ENCODE measurements at regions not wholly inside any gene's neighbourhood (a gene's known extent, or its start where the extent isn't known, plus 50 kb on each side); places are given as distances from the start of the nearest gene placed in this dataset.
"Not testable (repeated sequence)": the region's sequence is repeated elsewhere in the genome, so short reads cannot be mapped to it uniquely, and the experiment has no call there.

DNA sequence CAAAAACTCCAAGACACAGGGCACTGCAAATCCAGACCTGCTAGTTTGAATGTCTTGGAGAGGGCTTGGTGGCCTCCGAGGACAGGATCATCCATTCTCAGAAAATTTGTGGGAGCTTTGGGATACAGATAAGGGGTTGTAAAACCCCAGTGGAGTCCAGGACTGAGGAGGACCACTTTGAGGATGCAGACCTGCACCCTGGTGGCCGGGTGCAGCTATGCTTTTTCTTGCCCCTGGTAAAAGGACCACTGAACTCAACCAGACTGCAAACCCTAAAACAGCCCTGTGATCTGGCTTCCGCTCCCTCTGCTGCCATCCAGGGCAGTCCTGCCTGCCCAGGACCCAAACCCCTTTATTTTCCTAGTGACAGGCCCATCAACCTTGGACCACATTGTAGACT, 169.5 kb upstream of the DAAM1 start:
- no peak for DNase-seq
- no peaks in the 10 kb centered on the region for H3K4me1 ChIP-seq
- no peaks in the 10 kb centered on the region for H3K27me3 ChIP-seq
- no peak overlapping the region for H3K4me3 ChIP-seq
- H3K9me3 ChIP-seq, result no peaks in the 10 kb centered on the region
- TF ChIP-seq, protein P1, sequence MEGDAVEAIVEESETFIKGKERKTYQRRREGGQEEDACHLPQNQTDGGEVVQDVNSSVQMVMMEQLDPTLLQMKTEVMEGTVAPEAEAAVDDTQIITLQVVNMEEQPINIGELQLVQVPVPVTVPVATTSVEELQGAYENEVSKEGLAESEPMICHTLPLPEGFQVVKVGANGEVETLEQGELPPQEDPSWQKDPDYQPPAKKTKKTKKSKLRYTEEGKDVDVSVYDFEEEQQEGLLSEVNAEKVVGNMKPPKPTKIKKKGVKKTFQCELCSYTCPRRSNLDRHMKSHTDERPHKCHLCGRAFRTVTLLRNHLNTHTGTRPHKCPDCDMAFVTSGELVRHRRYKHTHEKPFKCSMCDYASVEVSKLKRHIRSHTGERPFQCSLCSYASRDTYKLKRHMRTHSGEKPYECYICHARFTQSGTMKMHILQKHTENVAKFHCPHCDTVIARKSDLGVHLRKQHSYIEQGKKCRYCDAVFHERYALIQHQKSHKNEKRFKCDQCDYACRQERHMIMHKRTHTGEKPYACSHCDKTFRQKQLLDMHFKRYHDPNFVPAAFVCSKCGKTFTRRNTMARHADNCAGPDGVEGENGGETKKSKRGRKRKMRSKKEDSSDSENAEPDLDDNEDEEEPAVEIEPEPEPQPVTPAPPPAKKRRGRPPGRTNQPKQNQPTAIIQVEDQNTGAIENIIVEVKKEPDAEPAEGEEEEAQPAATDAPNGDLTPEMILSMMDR (IDR thresholded peaks at IDR 0.05), result peak in 1 of 3 experiments; percentile 19
- TF ChIP-seq POLR2A (IDR thresholded peaks at IDR 0.05), result no peak
- 81 to 83% methylated on average over 3 of the region's 3 CpGs for WGBS, 2 donors
- no peak overlapping the region for H3K27ac ChIP-seq
- H3K36me3 ChIP-seq (ENCODE audit: low read depth, missing control alignments), result no peaks in the 10 kb centered on the region
- intact Hi-C loops (cut with DNase I; ENCODE audit: low total_unique reads), result no loop called here

DNA sequence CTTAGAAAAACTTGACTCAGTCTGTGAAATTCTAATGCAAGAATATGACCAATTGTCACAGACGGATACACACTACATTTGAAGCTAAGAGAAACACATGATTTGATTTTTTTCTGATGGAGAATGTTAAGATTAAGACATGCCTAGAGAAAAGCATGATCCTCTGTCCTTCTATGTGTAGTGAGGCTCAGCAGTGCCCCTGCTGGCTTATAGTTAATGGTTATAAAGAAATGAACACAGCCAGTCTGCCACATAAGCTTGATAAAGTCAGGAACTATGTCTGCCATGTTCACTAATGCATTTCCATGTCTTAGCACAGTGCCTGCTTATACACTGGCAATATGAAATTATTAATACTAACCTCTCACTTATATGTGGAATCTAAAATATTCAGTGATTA, 168.1 kb upstream of the DAAM1 start:
- peak; percentile 30 for DNase-seq
- Histone ChIP-seq H3K4me1 (no peaks in the 10 kb centered on the region), H3K27ac (no peak overlapping the region), H3K27me3 (no peaks in the 10 kb centered on the region), H3K36me3 (ENCODE audit: low read depth, missing control alignments) (no peaks in the 10 kb centered on the region), H3K4me3 (no peak overlapping the region), H3K9me3 (no peaks in the 10 kb centered on the region)
- intact Hi-C loops (cut with DNase I; ENCODE audit: low total_unique reads), result no loop called here
- 88 to 93% methylated on average over 1 of the region's 1 CpG for WGBS, 2 donors
- TF ChIP-seq POLR2A (IDR thresholded peaks at IDR 0.05), result no peak
- TF ChIP-seq, protein P1 (IDR thresholded peaks at IDR 0.05), result peak in 2 of 3 experiments; percentile 21 to 32

DNA sequence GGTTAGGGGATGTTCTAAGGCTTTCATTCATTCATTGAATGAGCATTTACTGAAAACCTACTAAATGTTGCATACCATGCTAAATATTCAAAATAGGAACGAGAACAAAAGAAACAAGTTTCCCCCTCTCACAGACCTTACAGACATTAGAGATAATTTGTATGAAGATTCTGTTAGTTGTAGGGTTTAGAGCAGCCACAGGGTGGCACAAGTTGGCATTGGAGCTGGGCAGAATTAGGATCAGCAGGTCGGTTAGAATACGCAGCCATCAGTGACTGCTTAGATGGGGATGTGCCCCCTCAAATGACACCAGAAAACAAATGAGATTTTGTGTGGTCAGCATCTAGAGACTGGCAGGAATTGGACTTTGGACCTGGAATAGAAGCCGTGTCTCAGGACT, 166.3 kb upstream of the DAAM1 start:
- H3K27ac ChIP-seq, result no peak overlapping the region
- H3K36me3 ChIP-seq (ENCODE audit: low read depth, missing control alignments), result no peaks in the 10 kb centered on the region
- no peaks in the 10 kb centered on the region for H3K9me3 ChIP-seq
- intact Hi-C loops (cut with DNase I; ENCODE audit: low total_unique reads), result no loop called here
- peak; percentile 29 for DNase-seq
- H3K4me3 ChIP-seq, result no peak overlapping the region
- 85 to 87% methylated on average over 4 of the region's 4 CpGs for WGBS, 2 donors
- H3K27me3 ChIP-seq, result no peaks in the 10 kb centered on the region
- TF ChIP-seq POLR2A (IDR thresholded peaks at IDR 0.05), result no peak
- TF ChIP-seq, protein P1 (IDR thresholded peaks at IDR 0.05), result no peak
- H3K4me1 ChIP-seq, result no peaks in the 10 kb centered on the region

DNA sequence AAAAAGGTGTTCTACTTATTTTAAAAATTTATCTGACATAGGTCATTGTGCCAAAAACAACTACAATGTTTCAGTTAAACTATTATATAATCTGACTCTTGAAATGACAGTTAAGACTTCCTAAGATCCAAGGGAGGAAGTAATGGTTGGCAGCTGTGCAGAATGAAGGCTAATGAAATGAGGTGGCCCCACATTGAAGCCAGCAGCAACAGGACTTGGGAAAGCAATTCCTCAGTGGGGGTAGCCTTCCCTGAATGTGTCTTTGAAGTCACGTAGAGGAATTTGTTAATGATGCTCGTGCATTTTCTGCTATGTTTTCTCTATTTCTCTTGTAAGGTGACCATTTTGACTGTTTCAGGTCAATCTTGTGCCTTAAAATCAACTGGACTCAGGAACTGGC, 162.4 kb upstream of the DAAM1 start:
- no peak overlapping the region for H3K27ac ChIP-seq
- WGBS, 2 donors, result 84 to 89% methylated on average over 2 of the region's 2 CpGs
- no peaks in the 10 kb centered on the region for H3K36me3 ChIP-seq (ENCODE audit: low read depth, missing control alignments)
- no peak overlapping the region for H3K4me3 ChIP-seq
- no peaks in the 10 kb centered on the region for H3K9me3 ChIP-seq
- intact Hi-C loops (cut with DNase I; ENCODE audit: low total_unique reads), result no loop called here
- DNase-seq, result no peak
- no peak for TF ChIP-seq POLR2A (IDR thresholded peaks at IDR 0.05)
- TF ChIP-seq, protein P1 (IDR thresholded peaks at IDR 0.05), result no peak
- H3K4me1 ChIP-seq, result no peaks in the 10 kb centered on the region
- H3K27me3 ChIP-seq, result no peaks in the 10 kb centered on the region

DNA sequence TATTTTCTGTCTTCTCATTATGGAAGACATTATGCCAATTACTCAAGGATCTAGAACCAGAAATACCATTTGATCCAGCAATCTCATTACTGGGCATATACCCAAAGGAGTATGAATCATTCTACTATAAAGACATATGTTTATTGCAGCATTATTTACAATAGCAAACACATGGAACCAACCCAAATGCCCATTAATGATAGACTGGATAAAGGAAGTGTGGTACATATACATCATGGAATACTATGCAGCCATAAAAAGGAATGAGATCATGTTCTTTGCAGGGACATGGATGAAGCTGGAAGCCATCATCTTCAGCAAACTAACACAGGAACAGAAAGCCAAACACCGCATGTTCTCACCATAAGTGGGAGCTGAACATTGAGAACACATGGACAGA, 161.8 kb upstream of the DAAM1 start:
- intact Hi-C loops (cut with DNase I; ENCODE audit: low total_unique reads); H3K4me3 ChIP-seq; H3K36me3 ChIP-seq (ENCODE audit: low read depth, missing control alignments); H3K27me3 ChIP-seq; H3K4me1 ChIP-seq; DNase-seq; H3K9me3 ChIP-seq; H3K27ac ChIP-seq: not testable (repeated sequence)
- WGBS, 2 donors, result 92 to 100% methylated on average over 1 of the region's 1 CpG
